Erythroblast (primary cell): ENCODE measurements at regions not wholly inside any gene's neighbourhood (a gene's known extent, or its start where the extent isn't known, plus 50 kb on each side); places are given as distances from the start of the nearest gene placed in this dataset.

Experiments
- GATA1 ChIP-seq: IDR thresholded peaks from 2 replicates; pipeline ENCODE4 v1.6.1; 2011; ENCODE audit warnings: low read depth, mild to moderate bottlenecking, control low read depth, low read length, moderate library complexity
- POLR2A ChIP-seq: IDR thresholded peaks from 2 replicates; pipeline ENCODE4 v1.6.1; 2011; ENCODE audit warnings: mild to moderate bottlenecking, low read length

GRCh38 chr1:229027622-229028182, 243.2 kb upstream of the RAB4A start:
- TF ChIP-seq POLR2A (no peak), GATA1 (no peak)
